Epithelial cell of proximal tubule (primary cell): ENCODE measurements at regions not wholly inside any gene's neighbourhood (a gene's known extent, or its start where the extent isn't known, plus 50 kb on each side); places are given as distances from the start of the nearest gene placed in this dataset.

ENCODE experiments used
- DNase-seq: peaks from one replicate; pipeline ENCODE4 v3.0.0-alpha.2; 2011; ENCODE audit warnings: low read depth
- H3K4me3 ChIP-seq: 2 replicates; pipeline ENCODE4 v1.5.1; 2011; ENCODE audit warnings: low read depth, mild to moderate bottlenecking, low read length
- CTCF ChIP-seq: conservative IDR thresholded peaks from 2 replicates; pipeline ENCODE4 v1.5.1; 2012; ENCODE audit warnings: low read depth, mild to moderate bottlenecking, low read length

- no peak for DNase-seq
- no peak for TF ChIP-seq CTCF
- H3K4me3 ChIP-seq: no peak overlapping the region
These were observed 1292.0 kb downstream of the CDH8 start for GRCh38 chr16:60744198-60744597.

- no peak for TF ChIP-seq CTCF
These were observed 1294.4 kb downstream of the CDH8 start for GRCh38 chr16:60741810-60742209.

GRCh38 chr16:60739737-60740683, 1296.2 kb downstream of the CDH8 start:
- DNase-seq: no peak
- H3K4me3 ChIP-seq: no peak overlapping the region
- TF ChIP-seq CTCF: no peak

More at GRCh38 chr16:60741810-60742209, 1294.4 kb downstream of the CDH8 start:
- no peak overlapping the region for H3K4me3 ChIP-seq
- no peak for DNase-seq

GRCh38 chr16:60731329-60732050, 1304.7 kb downstream of the CDH8 start:
- H3K4me3 ChIP-seq: no peak overlapping the region
- DNase-seq: no peak

GRCh38 chr16:60729051-60729450, 1307.2 kb downstream of the CDH8 start:
- no peak for TF ChIP-seq CTCF
- H3K4me3 ChIP-seq: no peak overlapping the region
- DNase-seq: no peak

More at GRCh38 chr16:60731329-60732050, 1304.7 kb downstream of the CDH8 start:
- no peak for TF ChIP-seq CTCF

- H3K4me3 ChIP-seq: no peak overlapping the region
- no peak for DNase-seq
- TF ChIP-seq CTCF: no peak
These were observed 1308.4 kb downstream of the CDH8 start for GRCh38 chr16:60727851-60728250.
